SK-N-MC (cell line): ENCODE measurements at regions not wholly inside any gene's neighbourhood (a gene's known extent, or its start where the extent isn't known, plus 50 kb on each side); places are given as distances from the start of the nearest gene placed in this dataset.

Experiments used
- EZH2 ChIP-seq: fragments of 200-600 bp; sonication (generic); IDR thresholded peaks from one replicate; pipeline ENCODE4 v1.6.1; 2017; ENCODE audit warnings: antibody characterized with exemption
- FOXP2 ChIP-seq: optimal IDR thresholded peaks from 2 replicates; pipeline ENCODE3; 2011; ENCODE audit warnings: mild to moderate bottlenecking, moderate library complexity; ENCODE audit not compliant: insufficient read depth; ENCODE audit errors: extremely low read length, control extremely low read depth
- POLR2AphosphoS5 ChIP-seq: IDR thresholded peaks from 2 replicates; pipeline ENCODE4 v1.6.1; 2012; ENCODE audit warnings: mild to moderate bottlenecking, low read depth, low read length, borderline replicate concordance

GRCh38 chr4:96355414-96355813, 515.5 kb downstream of the PDHA2 start:
- TF ChIP-seq POLR2AphosphoS5 (no peak), EZH2 (no peak), FOXP2 (no peak)
